ENCODE measurements at regions not wholly inside any gene's neighbourhood (a gene's known extent, or its start where the extent isn't known, plus 50 kb on each side); places are given as distances from the start of the nearest gene placed in this dataset.
"Not testable (repeated sequence)": the region's sequence is repeated elsewhere in the genome, so short reads cannot be mapped to it uniquely, and the experiment has no call there.

- DNase-seq: no peak
Measured at GRCh38 chr7:108824840-108825580, 255.3 kb downstream of the DNAJB9 start.

GRCh38 chr7:108825581-108825909 is 255.9 kb downstream of the DNAJB9 start:
- no peak for DNase-seq

- no peak for DNase-seq
Measured at GRCh38 chr7:108836256-108836655, 266.6 kb downstream of the DNAJB9 start.

GRCh38 chr7:108838198-108838597 is 268.5 kb downstream of the DNAJB9 start:
- no peak for DNase-seq

- no peak for DNase-seq
Measured at GRCh38 chr7:108839076-108839475, 269.4 kb downstream of the DNAJB9 start.

GRCh38 chr7:108845951-108846350 is 276.3 kb downstream of the DNAJB9 start:
- DNase-seq: no peak

GRCh38 chr7:108846471-108846870 is 276.8 kb downstream of the DNAJB9 start:
- no peak for DNase-seq

- no peak for DNase-seq
Measured at GRCh38 chr7:108848486-108848885, 278.8 kb downstream of the DNAJB9 start.

GRCh38 chr7:108860615-108861014 is 290.9 kb downstream of the DNAJB9 start:
- no peak for DNase-seq

- DNase-seq: no peak
Measured at GRCh38 chr7:108861071-108861470, 291.4 kb downstream of the DNAJB9 start.

- DNase-seq: no peak
Measured at GRCh38 chr7:108863227-108863848, 293.7 kb downstream of the DNAJB9 start.

GRCh38 chr7:108869070-108869469 is 299.4 kb downstream of the DNAJB9 start:
- no peak for DNase-seq

GRCh38 chr7:108875139-108875538 is 305.5 kb downstream of the DNAJB9 start:
- peak; percentile 3 for DNase-seq

- DNase-seq: no peak
Measured at GRCh38 chr7:108890862-108891261, 321.2 kb downstream of the DNAJB9 start.

GRCh38 chr7:108908456-108908855 is 338.8 kb downstream of the DNAJB9 start:
- DNase-seq: no peak

- no peak for DNase-seq
Measured at GRCh38 chr7:108911016-108911415, 341.3 kb downstream of the DNAJB9 start.

- DNase-seq: no peak
Measured at GRCh38 chr7:108920490-108920889, 350.8 kb downstream of the DNAJB9 start.

- not testable (repeated sequence) for DNase-seq
Measured at GRCh38 chr7:108943048-108943447, 373.4 kb downstream of the DNAJB9 start.

- DNase-seq: no peak
Measured at GRCh38 chr7:108947526-108947925, 377.9 kb downstream of the DNAJB9 start.

- no peak for DNase-seq
Measured at GRCh38 chr7:108972004-108972403, 402.3 kb downstream of the DNAJB9 start.

- no peak for DNase-seq
Measured at GRCh38 chr7:108973075-108973474, 403.4 kb downstream of the DNAJB9 start.

- DNase-seq: no peak
Measured at GRCh38 chr7:108974641-108975040, 405.0 kb downstream of the DNAJB9 start.

GRCh38 chr7:108985037-108985436 is 415.4 kb downstream of the DNAJB9 start:
- no peak for DNase-seq

GRCh38 chr7:108989319-108989718 is 419.6 kb downstream of the DNAJB9 start:
- DNase-seq: no peak

- no peak for DNase-seq
Measured at GRCh38 chr7:108997480-108997879, 427.8 kb downstream of the DNAJB9 start.
